GM12878 (cell line): ENCODE measurements at regions not wholly inside any gene's neighbourhood (a gene's known extent, or its start where the extent isn't known, plus 50 kb on each side); places are given as distances from the start of the nearest gene placed in this dataset.

Experiments used
- ATAC-seq: fragments of 200-7000 bp; cut with Tn5 transposase; 3 replicates; pipeline ENCODE4 v1.9.1; 2020; ENCODE audit warnings: mild to moderate bottlenecking, moderate library complexity
- BruUV-seq: library from RNA; stranded (reverse); fragments of 400-500 nt; replicated peaks from 2 replicates; lab custom pipeline; 2021; lab: Mats Ljungman, UMichigan
- CTCF ChIA-PET: fragments of 300-600 bp; sonication (Branson Sonifier 250); formaldehyde crosslinking; extraction: SDS; loops from one replicate; lab custom pipeline; 2021; ENCODE audit warnings: inconsistent platforms; lab: Yijun Ruan, JAX
- POLR2A ChIA-PET: fragments of 350-600 bp; formaldehyde crosslinking; extraction: SDS; loops from one replicate; lab custom pipeline; 2021; ENCODE audit warnings: inconsistent platforms; lab: Charles Lee
- RAD21 ChIA-PET: fragments of 300-600 bp; sonication (Branson Sonifier 250); formaldehyde crosslinking; loops from one replicate; lab custom pipeline; 2023; ENCODE audit warnings: antibody characterized with exemption; ENCODE audit not compliant: unreplicated experiment; lab: Charles Lee
- SMC1A ChIA-PET: fragments of 300-600 bp; sonication (Branson Sonifier 250); formaldehyde crosslinking; loops from one replicate; lab custom pipeline; 2023; ENCODE audit not compliant: unreplicated experiment, uncharacterized antibody; lab: Charles Lee
- DNase-seq: peaks from one replicate; pipeline ENCODE4 v3.0.0-alpha.2; 2011; ENCODE audit warnings: low read depth, low spot score
- FAIRE-seq: peaks from 3 replicates; lab custom pipeline; 2011; peaks lifted over from hg19 to GRCh38; lab: Jason Lieb, UNC
- H2AFZ ChIP-seq: 2 replicates; pipeline ENCODE4 v1.6.0; 2011; ENCODE audit warnings: low read depth, low read length, control low read depth; ENCODE audit not compliant: control insufficient read depth
- H3K27ac ChIP-seq: 2 replicates; pipeline ENCODE4 v1.5.1; 2011; ENCODE audit warnings: control low read depth; ENCODE audit not compliant: control insufficient read depth, insufficient read depth
- H3K27me3 ChIP-seq, 2 experiments: replicated peaks in 1 of 2; 2 replicates each; pipeline versions ENCODE4 v1.6.0 to v1.6.1; 2011; ENCODE audit warnings: low read length in 1 of 2; ENCODE audit not compliant: control insufficient read depth in 2 of 2, insufficient read depth in 2 of 2
- H3K36me3 ChIP-seq, 2 experiments: 2 replicates each; pipeline ENCODE4 v1.5.1; 2011; ENCODE audit warnings: low read length in 1 of 2; ENCODE audit not compliant: control insufficient read depth in 2 of 2, insufficient read depth in 2 of 2
- H3K4me1 ChIP-seq: 2 replicates; pipeline ENCODE4 v1.6.1; 2011; ENCODE audit warnings: mild to moderate bottlenecking, low read length, moderate library complexity, mixed read lengths; ENCODE audit not compliant: control insufficient read depth, insufficient read depth
- H3K4me2 ChIP-seq: 2 replicates; pipeline ENCODE4 v1.6.0; 2011; ENCODE audit warnings: control low read depth; ENCODE audit not compliant: control insufficient read depth, insufficient read depth
- H3K4me3 ChIP-seq: fragments of 200-600 bp; sonication (generic); 2 replicates; pipeline ENCODE4 v1.5.1; 2016
- H3K79me2 ChIP-seq: 2 replicates; pipeline ENCODE4 v1.6.0; 2011; ENCODE audit warnings: low read length; ENCODE audit not compliant: control insufficient read depth, insufficient read depth
- H3K9ac ChIP-seq: 2 replicates; pipeline ENCODE4 v1.8.0; 2011; ENCODE audit warnings: low read length, control low read depth, mixed read lengths; ENCODE audit not compliant: control insufficient read depth, insufficient read depth
- H3K9me3 ChIP-seq: replicated peaks from 3 replicates; pipeline ENCODE4 v1.5.1; 2011; ENCODE audit warnings: mild to moderate bottlenecking, low read length; ENCODE audit not compliant: control insufficient read depth, insufficient read depth
- H4K20me1 ChIP-seq: 2 replicates; pipeline ENCODE4 v1.6.0; 2011; ENCODE audit not compliant: control insufficient read depth, insufficient read depth
- ASH2L ChIP-seq: fragments of 300-600, 200-600 bp; sonication (generic); IDR thresholded peaks from 2 replicates; pipeline ENCODE4 v1.6.1; 2017; ENCODE audit warnings: low read depth, mild to moderate bottlenecking, borderline replicate concordance
- CEBPB ChIP-seq, 2 experiments: fragments of 150-350 bp in 1 of 2; IDR thresholded peaks; 2 replicates each; pipeline ENCODE4 v1.6.1; 2012 to 2014; ENCODE audit warnings: low read depth in 2 of 2, low read length in 2 of 2, borderline replicate concordance in 1 of 2, inconsistent platforms in 1 of 2
- FOXM1 ChIP-seq: IDR thresholded peaks from 2 replicates; pipeline ENCODE4 v1.6.1; 2012; ENCODE audit warnings: low read depth, mild to moderate bottlenecking, inconsistent platforms, low read length, moderate library complexity
- HDGF ChIP-seq: fragments of 450-650 bp; IDR thresholded peaks from 2 replicates; pipeline ENCODE4 v1.6.1; 2016; ENCODE audit warnings: antibody characterized with exemption
- IKZF1 ChIP-seq: fragments of 450-650 bp; conservative IDR thresholded peaks from 2 replicates; pipeline ENCODE4 v1.6.1; 2017; ENCODE audit warnings: antibody characterized with exemption, mild to moderate bottlenecking
- JUNB ChIP-seq: IDR thresholded peaks from 2 replicates; pipeline ENCODE4 v1.6.1; 2016; ENCODE audit warnings: antibody characterized with exemption, mild to moderate bottlenecking
- MEF2A ChIP-seq: IDR thresholded peaks from 2 replicates; pipeline ENCODE4 v1.6.1; 2011; ENCODE audit warnings: low read depth, mild to moderate bottlenecking, low read length, moderate library complexity; ENCODE audit not compliant: insufficient read depth
- MTA2 ChIP-seq: fragments of 450-650 bp; IDR thresholded peaks from 2 replicates; pipeline ENCODE4 v1.6.1; 2016; ENCODE audit warnings: low read depth, mild to moderate bottlenecking, moderate library complexity
- MYC ChIP-seq: IDR thresholded peaks from 2 replicates; pipeline ENCODE4 v1.6.1; 2011; ENCODE audit warnings: mild to moderate bottlenecking, low read length, moderate library complexity, inconsistent platforms; ENCODE audit not compliant: insufficient read depth, insufficient replicate concordance, insufficient read length, severe bottlenecking
- NFYB ChIP-seq: IDR thresholded peaks from 2 replicates; pipeline ENCODE4 v1.6.1; 2011; ENCODE audit warnings: low read depth, mild to moderate bottlenecking, low read length, improper control_type of control experiment, moderate library complexity; ENCODE audit not compliant: insufficient read depth
- RCOR1 ChIP-seq: conservative IDR thresholded peaks from 2 replicates; pipeline ENCODE4 v1.6.1; 2012; ENCODE audit warnings: low read depth, low read length, improper control_type of control experiment
- STAT1 ChIP-seq: fragments of 450-650 bp; conservative IDR thresholded peaks from 2 replicates; pipeline ENCODE4 v1.6.1; 2014; ENCODE audit warnings: antibody characterized with exemption, mild to moderate bottlenecking
- YBX1 ChIP-seq: fragments of 450-650 bp; IDR thresholded peaks from 2 replicates; pipeline ENCODE4 v1.6.1; 2016; ENCODE audit warnings: antibody characterized with exemption
- ZNF24 ChIP-seq: fragments of 450-650 bp; IDR thresholded peaks from 2 replicates; pipeline ENCODE4 v1.6.1; 2017; ENCODE audit warnings: antibody characterized with exemption, mild to moderate bottlenecking
- WGBS: methylation state at CpG from one replicate; pipeline ENCODE4 v1.1.6; 2016; ENCODE audit warnings: low lambda C conversion rate; ENCODE audit not compliant: insufficient replicate concordance, insufficient coverage; ENCODE audit errors: missing lambda C conversion rate; 5-methylcytosine and 5-hydroxymethylcytosine counted together
- in situ Hi-C: fragments of 300-500 bp; cut with MboI; formaldehyde crosslinking; loops from 9 replicates; pipeline ENCODE4 v1.14.3; 2018; ENCODE audit warnings: mixed read lengths
- intact Hi-C: fragments of 100-400 bp; cut with micrococcal nuclease; formaldehyde crosslinking; loops from one replicate; pipeline ENCODE4 v1.14.2; 2022; ENCODE audit not compliant: unreplicated experiment
- TF ChIP-seq, protein P1 (sequence below): fragments of 450-650 bp; IDR thresholded peaks from 2 replicates; pipeline ENCODE4 v1.6.1; 2016; ENCODE audit warnings: mild to moderate bottlenecking
- TF ChIP-seq, protein P2 (sequence below), 3 experiments: IDR thresholded peaks in 2 of 3; conservative IDR thresholded peaks in 1 of 3; 2 replicates each; pipeline ENCODE4 v1.5.1; 2011; ENCODE audit warnings: low read depth in 3 of 3, low read length in 3 of 3, mild to moderate bottlenecking in 3 of 3, control low read depth in 2 of 3, moderate library complexity in 2 of 3, inconsistent platforms in 1 of 3, mixed read lengths in 1 of 3; ENCODE audit not compliant: control insufficient read depth in 2 of 3, insufficient read depth in 1 of 3; ENCODE audit errors: extremely low read depth in 1 of 3
- TF ChIP-seq, protein P3 (sequence below): fragments of 450-650 bp; IDR thresholded peaks from 2 replicates; pipeline ENCODE4 v1.6.1; 2017; ENCODE audit warnings: antibody characterized with exemption, mild to moderate bottlenecking, moderate library complexity
- TF ChIP-seq, protein P4 (sequence below): IDR thresholded peaks from 2 replicates; pipeline ENCODE4 v1.6.1; 2011; ENCODE audit warnings: borderline replicate concordance, low read depth, mild to moderate bottlenecking, moderate library complexity, mixed read lengths, low read length; ENCODE audit not compliant: insufficient read depth; ENCODE audit errors: extremely low read length
- TF ChIP-seq, protein P5 (sequence below): IDR thresholded peaks from 2 replicates; pipeline ENCODE4 v1.6.1; 2011; ENCODE audit warnings: low read depth, mild to moderate bottlenecking, low read length, moderate library complexity, borderline replicate concordance; ENCODE audit errors: extremely low read depth

DNA sequence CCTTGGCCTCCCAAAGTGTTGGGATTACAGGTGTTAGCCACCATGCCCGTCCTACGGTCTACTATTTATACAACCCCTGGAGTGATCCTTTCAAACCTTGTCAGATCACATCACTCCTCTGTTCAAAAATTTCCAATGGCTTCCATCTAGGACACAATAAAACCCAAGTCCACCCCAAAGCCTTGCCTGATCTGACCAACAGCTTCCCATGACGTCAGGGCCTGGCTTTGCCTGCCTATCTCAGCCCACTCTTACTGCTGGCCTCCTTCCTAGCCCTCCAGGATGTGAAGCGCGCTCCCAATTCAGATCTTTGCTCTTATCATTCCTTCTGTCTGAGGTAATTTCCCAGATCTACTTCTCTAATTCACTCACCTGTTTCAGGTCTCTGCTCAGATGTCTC, 128.4 kb downstream of the LINC00237 start:
- no TSS peak for BruUV-seq
- ATAC-seq (no peak), FAIRE-seq (no peak), DNase-seq (no peak)
- no peaks in the 10 kb centered on the region for H3K27me3 ChIP-seq
- no peak overlapping the region for H3K27ac ChIP-seq
- ChIA-PET POLR2A (no interaction called here), CTCF (no interaction called here), SMC1A (no interaction called here), RAD21 (no interaction called here)
- H2AFZ ChIP-seq, result no peak overlapping the region
- no peak overlapping the region for H3K4me2 ChIP-seq
- in situ Hi-C loops, result no loop called here
- WGBS, result 63% methylated on average over 5 of the region's 5 CpGs
- H3K79me2 ChIP-seq, result no peaks in the 10 kb centered on the region
- H4K20me1 ChIP-seq, result no peaks in the 10 kb centered on the region
- H3K4me1 ChIP-seq, result no peaks in the 10 kb centered on the region
- intact Hi-C loops, result no loop called here
- TF ChIP-seq MEF2A, result no peak
- TF ChIP-seq, protein P1, sequence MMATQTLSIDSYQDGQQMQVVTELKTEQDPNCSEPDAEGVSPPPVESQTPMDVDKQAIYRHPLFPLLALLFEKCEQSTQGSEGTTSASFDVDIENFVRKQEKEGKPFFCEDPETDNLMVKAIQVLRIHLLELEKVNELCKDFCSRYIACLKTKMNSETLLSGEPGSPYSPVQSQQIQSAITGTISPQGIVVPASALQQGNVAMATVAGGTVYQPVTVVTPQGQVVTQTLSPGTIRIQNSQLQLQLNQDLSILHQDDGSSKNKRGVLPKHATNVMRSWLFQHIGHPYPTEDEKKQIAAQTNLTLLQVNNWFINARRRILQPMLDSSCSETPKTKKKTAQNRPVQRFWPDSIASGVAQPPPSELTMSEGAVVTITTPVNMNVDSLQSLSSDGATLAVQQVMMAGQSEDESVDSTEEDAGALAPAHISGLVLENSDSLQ, result no peak
- no peak for TF ChIP-seq HDGF
- no peak for TF ChIP-seq RCOR1
- no peak for TF ChIP-seq NFYB
- TF ChIP-seq, protein P2, sequence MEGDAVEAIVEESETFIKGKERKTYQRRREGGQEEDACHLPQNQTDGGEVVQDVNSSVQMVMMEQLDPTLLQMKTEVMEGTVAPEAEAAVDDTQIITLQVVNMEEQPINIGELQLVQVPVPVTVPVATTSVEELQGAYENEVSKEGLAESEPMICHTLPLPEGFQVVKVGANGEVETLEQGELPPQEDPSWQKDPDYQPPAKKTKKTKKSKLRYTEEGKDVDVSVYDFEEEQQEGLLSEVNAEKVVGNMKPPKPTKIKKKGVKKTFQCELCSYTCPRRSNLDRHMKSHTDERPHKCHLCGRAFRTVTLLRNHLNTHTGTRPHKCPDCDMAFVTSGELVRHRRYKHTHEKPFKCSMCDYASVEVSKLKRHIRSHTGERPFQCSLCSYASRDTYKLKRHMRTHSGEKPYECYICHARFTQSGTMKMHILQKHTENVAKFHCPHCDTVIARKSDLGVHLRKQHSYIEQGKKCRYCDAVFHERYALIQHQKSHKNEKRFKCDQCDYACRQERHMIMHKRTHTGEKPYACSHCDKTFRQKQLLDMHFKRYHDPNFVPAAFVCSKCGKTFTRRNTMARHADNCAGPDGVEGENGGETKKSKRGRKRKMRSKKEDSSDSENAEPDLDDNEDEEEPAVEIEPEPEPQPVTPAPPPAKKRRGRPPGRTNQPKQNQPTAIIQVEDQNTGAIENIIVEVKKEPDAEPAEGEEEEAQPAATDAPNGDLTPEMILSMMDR (IDR thresholded peaks at IDR 0.05 in 2 of 3, conservative IDR thresholded peaks at IDR 0.05 in 1 of 3; ENCODE audit: control insufficient read depth in 2 of 3, extremely low read depth in 1 of 3, insufficient read depth in 1 of 3, low read depth in 3 of 3, low read length in 3 of 3), result no peak
- TF ChIP-seq, protein P3, sequence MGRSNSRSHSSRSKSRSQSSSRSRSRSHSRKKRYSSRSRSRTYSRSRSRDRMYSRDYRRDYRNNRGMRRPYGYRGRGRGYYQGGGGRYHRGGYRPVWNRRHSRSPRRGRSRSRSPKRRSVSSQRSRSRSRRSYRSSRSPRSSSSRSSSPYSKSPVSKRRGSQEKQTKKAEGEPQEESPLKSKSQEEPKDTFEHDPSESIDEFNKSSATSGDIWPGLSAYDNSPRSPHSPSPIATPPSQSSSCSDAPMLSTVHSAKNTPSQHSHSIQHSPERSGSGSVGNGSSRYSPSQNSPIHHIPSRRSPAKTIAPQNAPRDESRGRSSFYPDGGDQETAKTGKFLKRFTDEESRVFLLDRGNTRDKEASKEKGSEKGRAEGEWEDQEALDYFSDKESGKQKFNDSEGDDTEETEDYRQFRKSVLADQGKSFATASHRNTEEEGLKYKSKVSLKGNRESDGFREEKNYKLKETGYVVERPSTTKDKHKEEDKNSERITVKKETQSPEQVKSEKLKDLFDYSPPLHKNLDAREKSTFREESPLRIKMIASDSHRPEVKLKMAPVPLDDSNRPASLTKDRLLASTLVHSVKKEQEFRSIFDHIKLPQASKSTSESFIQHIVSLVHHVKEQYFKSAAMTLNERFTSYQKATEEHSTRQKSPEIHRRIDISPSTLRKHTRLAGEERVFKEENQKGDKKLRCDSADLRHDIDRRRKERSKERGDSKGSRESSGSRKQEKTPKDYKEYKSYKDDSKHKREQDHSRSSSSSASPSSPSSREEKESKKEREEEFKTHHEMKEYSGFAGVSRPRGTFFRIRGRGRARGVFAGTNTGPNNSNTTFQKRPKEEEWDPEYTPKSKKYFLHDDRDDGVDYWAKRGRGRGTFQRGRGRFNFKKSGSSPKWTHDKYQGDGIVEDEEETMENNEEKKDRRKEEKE, result no peak
- TF ChIP-seq MTA2, result no peak
- TF ChIP-seq STAT1, result no peak
- TF ChIP-seq, protein P4, sequence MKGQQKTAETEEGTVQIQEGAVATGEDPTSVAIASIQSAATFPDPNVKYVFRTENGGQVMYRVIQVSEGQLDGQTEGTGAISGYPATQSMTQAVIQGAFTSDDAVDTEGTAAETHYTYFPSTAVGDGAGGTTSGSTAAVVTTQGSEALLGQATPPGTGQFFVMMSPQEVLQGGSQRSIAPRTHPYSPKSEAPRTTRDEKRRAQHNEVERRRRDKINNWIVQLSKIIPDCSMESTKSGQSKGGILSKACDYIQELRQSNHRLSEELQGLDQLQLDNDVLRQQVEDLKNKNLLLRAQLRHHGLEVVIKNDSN, result no peak
- TF ChIP-seq JUNB, result no peak
- TF ChIP-seq, protein P5, sequence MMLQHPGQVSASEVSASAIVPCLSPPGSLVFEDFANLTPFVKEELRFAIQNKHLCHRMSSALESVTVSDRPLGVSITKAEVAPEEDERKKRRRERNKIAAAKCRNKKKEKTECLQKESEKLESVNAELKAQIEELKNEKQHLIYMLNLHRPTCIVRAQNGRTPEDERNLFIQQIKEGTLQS, result no peak
- no peak for TF ChIP-seq IKZF1
- no peak for TF ChIP-seq YBX1
- no peak for TF ChIP-seq ASH2L
- no peak for TF ChIP-seq ZNF24
- TF ChIP-seq MYC, result no peak
- no peak for TF ChIP-seq FOXM1
- no peak for TF ChIP-seq CEBPB (IDR thresholded peaks at IDR 0.05; ENCODE audit: borderline replicate concordance in 1 of 2, low read depth in 2 of 2, low read length in 2 of 2)
- no peaks in the 10 kb centered on the region for H3K36me3 ChIP-seq
- no peak overlapping the region for H3K9ac ChIP-seq
- H3K4me3 ChIP-seq, result no peak overlapping the region
- H3K9me3 ChIP-seq, result no peaks in the 10 kb centered on the region
